ENCODE measurements at regions not wholly inside any gene's neighbourhood (a gene's known extent, or its start where the extent isn't known, plus 50 kb on each side); places are given as distances from the start of the nearest gene placed in this dataset.

GRCh38 chr10:2744547-2745200 is 322.7 kb upstream of the PFKP start:
- no peaks in the 10 kb centered on the region for H3K4me1 ChIP-seq (ENCODE audit: control insufficient read depth in 4 of 4, insufficient read depth in 4 of 4, low read length in 3 of 4)
- no peaks in the 10 kb centered on the region for H3K36me3 ChIP-seq (ENCODE audit: control insufficient read depth in 4 of 4, insufficient read depth in 3 of 4, low read depth in 1 of 4, low read length in 3 of 4)
- H3K9ac ChIP-seq (ENCODE audit: low read depth in 1 of 2, low read length in 2 of 2): no peak overlapping the region
- H3K27me3 ChIP-seq (ENCODE audit: control insufficient read depth in 4 of 4, insufficient read depth in 4 of 4, low read length in 3 of 4): peaks cover 0 to 6% (median 0%) of the 10 kb centered on the region in 4 donors
- no peak for DNase-seq (ENCODE audit: low spot score)
- no peak overlapping the region for H3K27ac ChIP-seq (ENCODE audit: low read depth in 1 of 2, low read length in 2 of 2)
- WGBS: 71% methylated on average over 6 of the region's 6 CpGs
- no peak for TF ChIP-seq RXRA (IDR thresholded peaks at IDR 0.05)
- no peak for TF ChIP-seq NR2F2 (IDR thresholded peaks at IDR 0.05)
- no peak for TF ChIP-seq EGR1 (IDR thresholded peaks at IDR 0.05; ENCODE audit: low read depth in 2 of 2)
- TF ChIP-seq HNF4G (IDR thresholded peaks at IDR 0.05): no peak
- TF ChIP-seq FOXA1 (IDR thresholded peaks at IDR 0.05): no peak
- no peak for TF ChIP-seq RAD21 (IDR thresholded peaks at IDR 0.05)
- TF ChIP-seq JUND (IDR thresholded peaks at IDR 0.05): no peak
- no peak for TF ChIP-seq CTCF (IDR thresholded peaks at IDR 0.05; ENCODE audit: low read depth, low read length, missing input control)
- no peak for TF ChIP-seq ATF3 (IDR thresholded peaks at IDR 0.05)
- TF ChIP-seq REST (IDR thresholded peaks at IDR 0.05): no peak
- TF ChIP-seq ZBTB33 (IDR thresholded peaks at IDR 0.05): no peak
- no peak for TF ChIP-seq TAF1 (conservative IDR thresholded peaks at IDR 0.05)
- no peak for TF ChIP-seq FOXA2 (IDR thresholded peaks at IDR 0.05)
- H3K4me3 ChIP-seq (ENCODE audit: low read depth in 1 of 3, low read length in 3 of 3): no peak overlapping the region
- H3K9me3 ChIP-seq (ENCODE audit: control insufficient read depth in 4 of 4, low read length in 3 of 4): peaks cover 0 to 3% (median 0%) of the 10 kb centered on the region in 4 donors

- Histone ChIP-seq H3K36me3 (ENCODE audit: control insufficient read depth in 4 of 4, insufficient read depth in 3 of 4, low read depth in 1 of 4, low read length in 3 of 4) (no peaks in the 10 kb centered on the region), H3K9ac (ENCODE audit: low read depth in 1 of 2, low read length in 2 of 2) (no peak overlapping the region), H3K27me3 (ENCODE audit: control insufficient read depth in 4 of 4, insufficient read depth in 4 of 4, low read length in 3 of 4) (peaks cover 0 to 7% (median 0%) of the 10 kb centered on the region in 4 donors), H3K4me1 (ENCODE audit: control insufficient read depth in 4 of 4, insufficient read depth in 4 of 4, low read length in 3 of 4) (no peaks in the 10 kb centered on the region), H3K4me3 (ENCODE audit: low read depth in 1 of 3, low read length in 3 of 3) (no peak overlapping the region), H3K27ac (ENCODE audit: low read depth in 1 of 2, low read length in 2 of 2) (no peak overlapping the region), H3K9me3 (ENCODE audit: control insufficient read depth in 4 of 4, low read length in 3 of 4) (peaks cover 0 to 5% (median 3%) of the 10 kb centered on the region in 4 donors)
- 55% methylated on average over 19 of the region's 19 CpGs for WGBS
- no peak for DNase-seq (ENCODE audit: low spot score)
- TF ChIP-seq MAX (IDR thresholded peaks at IDR 0.05) (no peak), NR2F2 (IDR thresholded peaks at IDR 0.05) (no peak), CTCF (IDR thresholded peaks at IDR 0.05; ENCODE audit: low read depth, low read length, missing input control) (no peak), ATF3 (IDR thresholded peaks at IDR 0.05) (no peak), RAD21 (IDR thresholded peaks at IDR 0.05) (no peak), ZBTB33 (IDR thresholded peaks at IDR 0.05) (no peak), RXRA (IDR thresholded peaks at IDR 0.05) (no peak), YY1 (IDR thresholded peaks at IDR 0.05) (no peak), FOXA2 (IDR thresholded peaks at IDR 0.05) (no peak), EGR1 (IDR thresholded peaks at IDR 0.05; ENCODE audit: low read depth in 2 of 2) (no peak), FOXA1 (IDR thresholded peaks at IDR 0.05) (no peak), HNF4G (IDR thresholded peaks at IDR 0.05) (no peak), SP1 (IDR thresholded peaks at IDR 0.05) (no peak), GABPA (IDR thresholded peaks at IDR 0.05 in 1 of 2, conservative IDR thresholded peaks at IDR 0.05 in 1 of 2) (no peak), HNF4A (conservative IDR thresholded peaks at IDR 0.05) (no peak), JUND (IDR thresholded peaks at IDR 0.05) (no peak)
Observed at GRCh38 chr10:2734603-2735002, 332.7 kb upstream of the PFKP start.
